Neural cell (in vitro differentiated cells): ENCODE measurements at regions not wholly inside any gene's neighbourhood (a gene's known extent, or its start where the extent isn't known, plus 50 kb on each side); places are given as distances from the start of the nearest gene placed in this dataset.

Experiments used
- H2AFZ ChIP-seq: fragments of 200-600, 300-800 bp; sonication (generic), shearing (Covaris generic); 2 replicates; pipeline ENCODE4 v1.6.0; 2014; ENCODE audit warnings: low read depth, mild to moderate bottlenecking, antibody characterized with exemption, low read length, moderate library complexity
- H3F3A ChIP-seq: fragments of 200-600 bp; shearing (Covaris generic); 2 replicates; pipeline ENCODE4 v1.6.1; 2016; ENCODE audit warnings: mild to moderate bottlenecking, moderate library complexity, mixed read lengths, antibody characterized with exemption, low read length; ENCODE audit not compliant: insufficient read depth, poor library complexity, severe bottlenecking
- H3K27ac ChIP-seq: fragments of 200-600, 300-800 bp; sonication (generic), shearing (Covaris generic); 2 replicates; pipeline ENCODE4 v1.5.1; 2014; ENCODE audit warnings: mild to moderate bottlenecking, low read length, moderate library complexity
- H3K27me3 ChIP-seq: fragments of 300-800, 200-600 bp; sonication (generic), shearing (Covaris generic); 2 replicates; pipeline ENCODE4 v1.6.0; 2014; ENCODE audit warnings: mild to moderate bottlenecking, low read depth, low read length, moderate library complexity; ENCODE audit not compliant: insufficient read depth
- H3K36me3 ChIP-seq: fragments of 300-800, 200-600 bp; sonication (generic), shearing (Covaris generic); 2 replicates; pipeline ENCODE4 v1.5.1; 2014; ENCODE audit warnings: mild to moderate bottlenecking, antibody characterized with exemption, low read length, moderate library complexity; ENCODE audit not compliant: insufficient read depth
- H3K4me2 ChIP-seq: fragments of 300-800, 200-600 bp; sonication (generic), shearing (Covaris generic); 2 replicates; pipeline ENCODE4 v1.6.0; 2014; ENCODE audit warnings: mild to moderate bottlenecking, low read length
- H3K4me3 ChIP-seq: fragments of 300-800, 200-600 bp; sonication (generic), shearing (Covaris generic); 2 replicates; pipeline ENCODE4 v1.5.1; 2014; ENCODE audit warnings: mild to moderate bottlenecking, low read length, moderate library complexity
- H3K79me2 ChIP-seq: fragments of 200-600 bp; shearing (Covaris generic); replicated peaks from 2 replicates; pipeline ENCODE4 v1.6.0; 2014; ENCODE audit warnings: mild to moderate bottlenecking, low read length, moderate library complexity; ENCODE audit not compliant: insufficient read depth
- H3K9ac ChIP-seq: fragments of 300-800, 200-600 bp; sonication (generic), shearing (Covaris generic); 2 replicates; pipeline ENCODE4 v1.6.1; 2016; ENCODE audit warnings: mild to moderate bottlenecking, low read length, mixed read lengths
- H3K9me2 ChIP-seq: fragments of 200-600 bp; shearing (Covaris generic); 2 replicates; pipeline ENCODE4 v1.6.1; 2016; ENCODE audit warnings: mild to moderate bottlenecking, low read length, mixed read lengths; ENCODE audit not compliant: insufficient read depth
- H3K9me3 ChIP-seq: fragments of 200-600, 300-800 bp; sonication (generic), shearing (Covaris generic); 2 replicates; pipeline ENCODE4 v1.6.1; 2016; ENCODE audit warnings: mild to moderate bottlenecking, mixed run types, low read length, moderate library complexity, mixed read lengths
- H4K20me1 ChIP-seq: fragments of 200-600 bp; shearing (Covaris generic); 2 replicates; pipeline ENCODE4 v1.6.1; 2016; ENCODE audit warnings: mild to moderate bottlenecking, mixed run types; ENCODE audit not compliant: insufficient read depth
- CTCF ChIP-seq: fragments of 450-650 bp; IDR thresholded peaks from 2 replicates; pipeline ENCODE4 v1.5.1; 2014; ENCODE audit warnings: antibody characterized with exemption, mild to moderate bottlenecking, moderate library complexity; ENCODE audit not compliant: poor library complexity, severe bottlenecking
- EP300 ChIP-seq: fragments of 450-650 bp; conservative IDR thresholded peaks from 2 replicates; pipeline ENCODE4 v1.6.1; 2014; ENCODE audit warnings: antibody characterized with exemption, mild to moderate bottlenecking, moderate library complexity; ENCODE audit not compliant: poor library complexity, severe bottlenecking
- EZH2 ChIP-seq: fragments of 200-600, 300-800 bp; shearing (Covaris generic), sonication (generic); IDR thresholded peaks from 2 replicates; pipeline ENCODE4 v1.6.1; 2014; ENCODE audit warnings: antibody characterized with exemption, low read length, borderline replicate concordance, mild to moderate bottlenecking; ENCODE audit not compliant: insufficient read depth, poor library complexity, severe bottlenecking
- MXI1 ChIP-seq: fragments of 450-650 bp; conservative IDR thresholded peaks from 2 replicates; pipeline ENCODE4 v1.6.1; 2014; ENCODE audit warnings: antibody characterized with exemption, mild to moderate bottlenecking; ENCODE audit not compliant: poor library complexity, severe bottlenecking
- POLR2AphosphoS5 ChIP-seq: IDR thresholded peaks from 2 replicates; pipeline ENCODE4 v1.6.1; 2012
- RAD21 ChIP-seq: fragments of 450-650 bp; conservative IDR thresholded peaks from 2 replicates; pipeline ENCODE4 v1.6.1; 2014; ENCODE audit warnings: antibody characterized with exemption, mild to moderate bottlenecking, moderate library complexity
- REST ChIP-seq: IDR thresholded peaks from 2 replicates; pipeline ENCODE4 v1.6.1; 2012; ENCODE audit warnings: borderline replicate concordance
- SMC3 ChIP-seq: fragments of 450-650 bp; conservative IDR thresholded peaks from 2 replicates; pipeline ENCODE4 v1.6.1; 2014; ENCODE audit warnings: antibody characterized with exemption, mild to moderate bottlenecking, moderate library complexity; ENCODE audit not compliant: poor library complexity
- TAF1 ChIP-seq: IDR thresholded peaks from 2 replicates; pipeline ENCODE4 v1.6.1; 2012; ENCODE audit warnings: low read depth

GRCh38 chrX:121356139-121356849, 308.9 kb downstream of the GLUD2 start:
- no peaks in the 10 kb centered on the region for H3K9me2 ChIP-seq
- no peaks in the 10 kb centered on the region for H3K36me3 ChIP-seq
- no peaks in the 10 kb centered on the region for H3K79me2 ChIP-seq
- no peaks in the 10 kb centered on the region for H3K27me3 ChIP-seq
- no peak overlapping the region for H3K9ac ChIP-seq
- no peak overlapping the region for H3K4me2 ChIP-seq
- H3F3A ChIP-seq: no peaks in the 10 kb centered on the region
- no peak overlapping the region for H3K27ac ChIP-seq
- no peak overlapping the region for H3K4me3 ChIP-seq
- TF ChIP-seq MXI1: no peak
- no peak for TF ChIP-seq EP300
- TF ChIP-seq REST: no peak
- no peak for TF ChIP-seq TAF1
- no peak for TF ChIP-seq EZH2
- no peak for TF ChIP-seq POLR2AphosphoS5
- no peak for TF ChIP-seq RAD21
- TF ChIP-seq CTCF: no peak
- TF ChIP-seq SMC3: no peak
- H3K9me3 ChIP-seq: no peaks in the 10 kb centered on the region
- no peaks in the 10 kb centered on the region for H4K20me1 ChIP-seq
- no peak overlapping the region for H2AFZ ChIP-seq

- TF ChIP-seq SMC3: no peak
- no peak for TF ChIP-seq POLR2AphosphoS5
- TF ChIP-seq RAD21: no peak
- no peak for TF ChIP-seq MXI1
- TF ChIP-seq EZH2: no peak
- no peak for TF ChIP-seq EP300
- TF ChIP-seq REST: no peak
- H4K20me1 ChIP-seq: no peaks in the 10 kb centered on the region
- no peaks in the 10 kb centered on the region for H3K36me3 ChIP-seq
- H3K4me2 ChIP-seq: no peak overlapping the region
- no peak overlapping the region for H3K27ac ChIP-seq
- H3K9me3 ChIP-seq: no peaks in the 10 kb centered on the region
- no peaks in the 10 kb centered on the region for H3F3A ChIP-seq
- H3K9me2 ChIP-seq: no peaks in the 10 kb centered on the region
- H3K9ac ChIP-seq: no peak overlapping the region
- no peak overlapping the region for H2AFZ ChIP-seq
- no peaks in the 10 kb centered on the region for H3K27me3 ChIP-seq
- no peaks in the 10 kb centered on the region for H3K79me2 ChIP-seq
- no peak overlapping the region for H3K4me3 ChIP-seq
These were observed 309.4 kb downstream of the GLUD2 start for GRCh38 chrX:121356850-121357171.
